Activated CD8-positive, alpha-beta T cell treated with anti-CD3 and anti-CD28 coated beads, Interleukin-2, amount 10 ng/mL, durations not matched to agents 7 days and 5 days (primary cell): ENCODE measurements at regions not wholly inside any gene's neighbourhood (a gene's known extent, or its start where the extent isn't known, plus 50 kb on each side); places are given as distances from the start of the nearest gene placed in this dataset.

Source experiments
- ATAC-seq: fragments of 150-1000 bp; cut with Tn5 transposase; one replicate; pipeline ENCODE4 v1.10.0; 2021; ENCODE audit warnings: moderate library complexity
- CTCF ChIA-PET: fragments of 350-600 bp; sonication (Branson Sonifier 250); formaldehyde crosslinking; loops from one replicate; lab custom pipeline; 2021; ENCODE audit warnings: antibody characterized with exemption; lab: Charles Lee
- POLR2A ChIA-PET: fragments of 350-600 bp; sonication (Branson Sonifier 250); formaldehyde crosslinking; loops from one replicate; lab custom pipeline; 2021; ENCODE audit warnings: antibody characterized with exemption; lab: Charles Lee
- DNase-seq: peaks from one replicate; pipeline ENCODE4 v3.0.0-alpha.2; 2020
- H3K27ac Mint-ChIP-seq: one replicate; pipeline ENCODE4 v1.8.0; 2021; ENCODE audit warnings: mild to moderate bottlenecking, mixed read lengths
- H3K27me3 Mint-ChIP-seq: one replicate; pipeline ENCODE4 v1.8.0; 2021; ENCODE audit warnings: low read depth, mixed read lengths
- H3K36me3 Mint-ChIP-seq: one replicate; pipeline ENCODE4 v1.8.0; 2021; ENCODE audit warnings: low read depth, mixed read lengths
- H3K4me1 Mint-ChIP-seq: one replicate; pipeline ENCODE4 v1.8.0; 2021; ENCODE audit warnings: low read depth, mixed read lengths
- H3K4me3 Mint-ChIP-seq: one replicate; pipeline ENCODE4 v1.8.0; 2021; ENCODE audit warnings: mild to moderate bottlenecking, mixed read lengths
- H3K9me3 Mint-ChIP-seq: one replicate; pipeline ENCODE4 v1.8.0; 2022; ENCODE audit warnings: mixed read lengths; ENCODE audit not compliant: insufficient read depth

DNA sequence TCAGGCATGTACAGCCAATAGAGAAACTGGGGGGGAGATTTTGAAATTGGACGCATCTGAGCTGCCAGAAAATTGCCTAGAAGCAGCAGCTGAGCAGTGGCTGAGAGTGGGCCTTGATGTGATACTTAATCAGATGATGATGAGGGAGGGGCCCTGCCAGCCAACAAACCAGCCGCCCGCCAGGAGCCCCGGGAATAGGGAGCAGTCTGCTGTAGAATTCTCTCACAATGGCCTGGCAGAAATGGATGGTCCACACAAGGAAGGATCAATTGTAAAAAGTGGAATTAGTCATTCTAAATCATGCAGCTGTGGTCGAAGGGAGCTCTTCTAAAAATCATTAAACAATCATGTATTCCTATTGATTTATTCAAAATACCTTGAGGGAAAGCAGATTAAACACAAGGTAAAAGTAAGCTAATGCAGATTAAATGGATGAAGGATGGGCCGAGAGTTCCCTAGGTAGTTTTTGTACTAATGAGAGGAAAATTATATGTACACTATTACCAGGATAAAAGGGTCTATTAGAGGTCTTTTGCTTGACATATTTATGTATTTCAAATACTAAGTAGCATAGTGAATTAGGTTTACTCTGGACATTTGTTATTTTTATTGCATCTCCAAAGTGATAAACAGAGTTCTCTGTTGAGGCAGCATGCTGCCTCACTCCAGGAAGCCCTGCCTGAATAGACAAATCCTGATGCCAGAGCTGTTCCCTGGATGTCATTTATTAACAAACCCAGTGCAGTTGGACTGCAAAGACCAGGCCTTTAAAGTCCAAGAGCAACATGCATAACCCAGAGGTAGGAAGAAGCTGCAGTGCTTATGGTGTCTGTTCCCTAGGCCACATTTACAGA lies 91.3 kb downstream of the NKX6-1 start:
- H3K4me3 Mint-ChIP-seq: no peak overlapping the region

DNA sequence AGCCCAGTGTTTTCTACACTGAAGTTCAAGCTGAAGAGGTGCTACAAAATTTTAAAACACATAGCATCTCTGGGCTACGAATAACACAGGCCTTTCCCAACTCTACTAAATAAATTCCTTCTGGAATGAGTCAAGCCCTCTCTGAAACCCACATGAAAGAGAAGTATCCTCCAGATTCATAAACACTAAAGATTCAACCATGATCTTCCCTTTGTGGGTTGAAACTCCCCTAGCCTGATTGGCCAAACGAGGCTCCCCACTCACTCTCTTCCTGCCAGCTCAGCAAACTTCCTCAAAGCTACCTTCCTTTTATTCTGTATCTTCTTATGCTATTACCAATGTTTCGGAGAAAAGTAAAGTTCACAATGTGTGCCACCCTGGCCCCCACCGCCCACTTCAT lies 95.4 kb downstream of the NKX6-1 start:
- ChIA-PET CTCF (no interaction called here), POLR2A (no interaction called here)
- DNase-seq (no peak), ATAC-seq (no peak)
- Mint-ChIP-seq H3K4me3 (no peak overlapping the region), H3K27me3 (no peaks in the 10 kb centered on the region), H3K36me3 (no peaks in the 10 kb centered on the region), H3K27ac (no peak overlapping the region), H3K9me3 (no peaks in the 10 kb centered on the region), H3K4me1 (no peaks in the 10 kb centered on the region)

More for the DNA sequence above, 91.3 kb downstream of the NKX6-1 start:
- no peaks in the 10 kb centered on the region for H3K4me1 Mint-ChIP-seq
- CTCF ChIA-PET: no interaction called here
- no peaks in the 10 kb centered on the region for H3K27me3 Mint-ChIP-seq
- no peak for ATAC-seq
- POLR2A ChIA-PET: no interaction called here
- no peaks in the 10 kb centered on the region for H3K36me3 Mint-ChIP-seq
- no peaks in the 10 kb centered on the region for H3K9me3 Mint-ChIP-seq
- H3K27ac Mint-ChIP-seq: no peak overlapping the region
- DNase-seq: no peak

DNA sequence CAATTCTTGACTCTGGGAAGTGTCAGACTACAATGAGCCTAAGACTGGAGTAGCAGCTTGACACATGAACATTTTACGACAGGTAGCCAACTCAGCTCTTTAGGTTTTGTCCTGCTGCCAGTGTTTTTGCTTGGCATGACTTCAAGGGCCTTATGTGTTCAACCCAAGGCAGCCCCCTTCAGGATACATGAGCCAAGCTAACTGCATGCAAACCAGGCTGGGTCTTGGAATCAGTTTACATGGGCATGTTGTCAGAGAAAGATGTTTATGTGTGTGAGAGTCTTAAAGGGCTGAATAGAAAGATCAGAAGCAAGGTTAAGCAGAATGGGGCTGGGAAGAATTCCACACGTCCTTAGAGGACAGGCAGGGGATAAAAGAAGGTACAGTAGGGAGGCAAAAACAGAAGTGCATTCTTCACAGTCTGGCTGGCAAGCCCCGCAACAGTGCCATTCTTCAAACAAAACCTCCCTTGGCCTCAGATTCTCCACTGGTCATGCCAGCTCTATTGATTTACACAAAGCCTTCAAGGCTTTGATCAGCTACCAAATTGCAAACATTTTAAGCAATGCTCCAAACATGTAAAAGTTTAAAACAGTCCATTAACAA lies 97.3 kb downstream of the NKX6-1 start:
- H3K4me3 Mint-ChIP-seq: no peak overlapping the region
- H3K36me3 Mint-ChIP-seq: no peaks in the 10 kb centered on the region
- no peaks in the 10 kb centered on the region for H3K4me1 Mint-ChIP-seq
- H3K9me3 Mint-ChIP-seq: no peaks in the 10 kb centered on the region
- no peak overlapping the region for H3K27ac Mint-ChIP-seq
- POLR2A ChIA-PET: no interaction called here
- DNase-seq: no peak
- no peaks in the 10 kb centered on the region for H3K27me3 Mint-ChIP-seq
- CTCF ChIA-PET: no interaction called here
- no peak for ATAC-seq

DNA sequence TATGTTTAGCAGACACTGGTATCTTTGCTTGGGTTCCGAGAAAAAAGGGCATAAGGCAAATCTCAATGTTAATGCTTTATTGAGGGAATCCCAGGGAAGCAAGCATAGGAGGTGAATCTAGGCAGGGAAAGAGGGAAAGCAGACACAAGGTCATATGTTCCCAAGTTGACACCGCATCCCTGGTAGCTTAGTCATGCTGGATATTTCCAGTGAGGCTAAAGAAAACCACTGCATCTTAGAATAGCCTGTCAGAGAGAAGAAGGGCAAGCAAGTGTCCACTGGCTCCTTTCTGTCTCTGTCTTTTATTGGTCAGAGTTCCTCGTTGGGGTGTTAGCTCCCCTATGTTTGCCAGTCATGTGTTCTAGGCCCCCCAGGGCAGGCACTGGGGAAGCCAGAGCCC lies 104.7 kb downstream of the NKX6-1 start:
- POLR2A ChIA-PET: no interaction called here
- ATAC-seq (no peak), DNase-seq (no peak)
- H3K27me3 Mint-ChIP-seq: no peaks in the 10 kb centered on the region
- no peaks in the 10 kb centered on the region for H3K9me3 Mint-ChIP-seq
- H3K4me1 Mint-ChIP-seq: no peaks in the 10 kb centered on the region
- CTCF ChIA-PET: no interaction called here
- H3K4me3 Mint-ChIP-seq: no peak overlapping the region
- H3K27ac Mint-ChIP-seq: no peak overlapping the region
- no peaks in the 10 kb centered on the region for H3K36me3 Mint-ChIP-seq

DNA sequence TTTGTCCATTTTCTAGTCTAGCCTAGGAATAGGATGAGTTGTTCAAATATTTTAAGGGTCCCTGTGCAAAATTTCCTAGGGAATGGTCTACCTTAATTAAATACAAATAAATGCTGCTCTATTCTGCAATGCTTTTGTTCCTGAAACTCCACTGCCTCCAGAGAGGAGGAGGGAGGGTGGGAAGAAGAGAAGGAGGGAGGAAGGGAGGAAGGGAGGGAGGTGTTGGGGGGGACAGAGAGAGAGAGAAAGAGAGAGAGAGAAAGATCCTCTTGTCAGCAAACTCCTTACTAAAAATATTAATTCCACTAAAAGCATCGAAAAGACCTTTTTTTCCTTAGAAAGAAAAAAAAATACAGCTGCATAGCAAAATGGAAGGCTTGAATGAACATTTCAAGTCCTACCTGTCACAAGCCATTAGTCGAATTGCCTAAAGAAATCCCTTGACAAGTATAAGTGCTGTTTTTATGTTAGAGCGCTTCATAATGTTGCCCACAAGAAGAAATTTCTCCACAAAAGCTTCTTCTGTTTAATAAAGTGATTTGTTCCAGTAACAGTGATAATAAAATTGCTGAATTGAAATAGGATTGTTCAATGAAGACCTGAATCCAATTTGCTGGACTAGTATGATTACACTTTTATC lies 106.0 kb downstream of the NKX6-1 start:
- Mint-ChIP-seq H3K36me3 (no peaks in the 10 kb centered on the region), H3K4me3 (no peak overlapping the region), H3K9me3 (peaks cover 2% of the 10 kb centered on the region), H3K4me1 (no peaks in the 10 kb centered on the region), H3K27me3 (no peaks in the 10 kb centered on the region), H3K27ac (no peak overlapping the region)
- ChIA-PET POLR2A (no interaction called here), CTCF (no interaction called here)
- DNase-seq (no peak), ATAC-seq (no peak)

DNA sequence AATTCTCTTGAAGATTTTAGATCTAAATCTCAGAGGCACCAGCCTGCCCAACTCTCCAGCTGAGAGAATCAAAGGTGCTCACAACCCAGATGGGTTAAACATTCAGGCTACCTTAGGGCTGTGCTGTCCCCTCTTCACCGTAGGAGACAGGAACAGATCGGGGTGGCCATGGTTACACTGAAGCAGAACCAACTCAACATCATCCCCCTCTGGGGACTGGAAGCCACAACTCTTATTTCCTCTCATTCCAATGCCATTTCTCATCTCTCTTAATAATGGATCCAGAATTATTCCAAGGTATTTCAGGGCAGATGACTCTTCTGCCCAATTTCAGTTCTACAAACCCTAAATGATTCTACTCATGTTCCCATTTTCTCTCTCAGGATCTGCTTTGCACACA lies 109.7 kb downstream of the NKX6-1 start:
- Mint-ChIP-seq H3K9me3 (peaks cover 2% of the 10 kb centered on the region), H3K27me3 (no peaks in the 10 kb centered on the region), H3K4me3 (no peak overlapping the region), H3K4me1 (no peaks in the 10 kb centered on the region), H3K27ac (no peak overlapping the region), H3K36me3 (no peaks in the 10 kb centered on the region)
- DNase-seq (no peak), ATAC-seq (no peak)
- POLR2A ChIA-PET: no interaction called here
- CTCF ChIA-PET: no interaction called here

DNA sequence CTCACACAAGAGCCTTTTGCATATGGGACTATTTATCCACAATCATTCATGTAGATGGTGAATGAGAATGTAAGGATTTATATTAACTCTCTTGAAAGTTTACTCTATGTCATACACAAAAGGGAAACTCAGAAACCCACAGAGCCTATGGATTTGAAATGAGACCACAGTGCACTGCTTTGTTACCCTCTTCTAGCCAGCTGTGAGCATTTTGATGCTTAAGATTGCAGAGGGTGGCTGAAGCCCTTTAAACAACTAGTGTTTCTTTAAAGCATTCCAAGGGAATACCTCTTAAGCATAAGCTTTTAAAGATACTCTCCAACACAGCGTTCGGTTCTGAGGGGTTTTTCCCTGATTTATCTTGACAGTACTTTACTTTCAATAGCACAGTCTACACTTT lies 113.9 kb downstream of the NKX6-1 start:
- ATAC-seq (no peak), DNase-seq (no peak)
- no peaks in the 10 kb centered on the region for H3K4me1 Mint-ChIP-seq
- peaks cover 2% of the 10 kb centered on the region for H3K9me3 Mint-ChIP-seq
- H3K27ac Mint-ChIP-seq: no peak overlapping the region
- H3K4me3 Mint-ChIP-seq: no peak overlapping the region
- POLR2A ChIA-PET: no interaction called here
- H3K36me3 Mint-ChIP-seq: no peaks in the 10 kb centered on the region
- no peaks in the 10 kb centered on the region for H3K27me3 Mint-ChIP-seq
- CTCF ChIA-PET: no interaction called here

DNA sequence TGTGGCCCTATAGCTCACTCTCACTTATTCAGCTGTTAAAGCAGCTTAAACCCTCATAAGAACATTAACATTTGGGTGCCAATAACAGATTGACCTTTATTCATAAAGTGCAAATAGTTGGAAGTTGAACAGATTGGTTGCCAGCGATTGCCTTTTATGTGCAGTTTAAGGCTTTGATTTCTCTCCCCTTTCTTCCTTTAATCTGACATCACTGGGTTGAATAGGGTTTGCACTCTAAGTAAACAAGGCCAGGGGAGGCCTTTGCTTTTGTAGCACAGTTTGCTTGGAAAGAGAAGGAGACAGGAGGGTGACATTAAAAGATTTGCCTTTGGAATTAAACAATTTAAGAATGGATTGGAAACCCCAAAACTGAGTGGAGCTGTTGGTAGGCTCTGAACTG lies 114.3 kb downstream of the NKX6-1 start:
- POLR2A ChIA-PET: no interaction called here
- no peaks in the 10 kb centered on the region for H3K4me1 Mint-ChIP-seq

DNA sequence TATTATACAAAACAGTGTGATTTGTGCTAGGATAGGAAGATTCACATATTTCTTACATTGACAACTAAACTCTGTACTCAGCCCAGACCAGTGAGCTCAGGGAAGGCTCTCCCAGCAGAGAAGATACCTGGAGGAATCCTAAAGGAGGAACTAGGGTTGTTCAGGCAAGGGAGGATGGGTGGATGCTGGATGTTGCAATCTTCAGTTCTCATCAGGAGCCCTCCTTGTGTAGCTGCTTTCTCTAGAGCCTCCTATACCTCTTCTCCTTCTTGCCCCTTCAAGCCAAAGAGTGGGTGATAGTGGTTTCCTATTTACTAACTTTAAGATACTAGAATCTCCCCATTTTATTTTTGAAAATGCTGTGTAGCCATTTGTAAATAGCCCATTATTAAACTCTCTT lies 117.3 kb downstream of the NKX6-1 start:
- H3K36me3 Mint-ChIP-seq: no peaks in the 10 kb centered on the region
- H3K27ac Mint-ChIP-seq: no peak overlapping the region
- H3K9me3 Mint-ChIP-seq: no peaks in the 10 kb centered on the region
- ATAC-seq: no peak
- peaks cover 10% of the 10 kb centered on the region for H3K27me3 Mint-ChIP-seq
- ChIA-PET POLR2A (no interaction called here), CTCF (no interaction called here)
- no peak for DNase-seq
- no peaks in the 10 kb centered on the region for H3K4me1 Mint-ChIP-seq
- H3K4me3 Mint-ChIP-seq: no peak overlapping the region

More for the DNA sequence above, 114.3 kb downstream of the NKX6-1 start:
- Mint-ChIP-seq H3K27ac (no peak overlapping the region), H3K36me3 (no peaks in the 10 kb centered on the region), H3K27me3 (no peaks in the 10 kb centered on the region), H3K9me3 (peaks cover 2% of the 10 kb centered on the region), H3K4me3 (no peak overlapping the region)
- CTCF ChIA-PET: no interaction called here
- ATAC-seq (no peak), DNase-seq (no peak)

DNA sequence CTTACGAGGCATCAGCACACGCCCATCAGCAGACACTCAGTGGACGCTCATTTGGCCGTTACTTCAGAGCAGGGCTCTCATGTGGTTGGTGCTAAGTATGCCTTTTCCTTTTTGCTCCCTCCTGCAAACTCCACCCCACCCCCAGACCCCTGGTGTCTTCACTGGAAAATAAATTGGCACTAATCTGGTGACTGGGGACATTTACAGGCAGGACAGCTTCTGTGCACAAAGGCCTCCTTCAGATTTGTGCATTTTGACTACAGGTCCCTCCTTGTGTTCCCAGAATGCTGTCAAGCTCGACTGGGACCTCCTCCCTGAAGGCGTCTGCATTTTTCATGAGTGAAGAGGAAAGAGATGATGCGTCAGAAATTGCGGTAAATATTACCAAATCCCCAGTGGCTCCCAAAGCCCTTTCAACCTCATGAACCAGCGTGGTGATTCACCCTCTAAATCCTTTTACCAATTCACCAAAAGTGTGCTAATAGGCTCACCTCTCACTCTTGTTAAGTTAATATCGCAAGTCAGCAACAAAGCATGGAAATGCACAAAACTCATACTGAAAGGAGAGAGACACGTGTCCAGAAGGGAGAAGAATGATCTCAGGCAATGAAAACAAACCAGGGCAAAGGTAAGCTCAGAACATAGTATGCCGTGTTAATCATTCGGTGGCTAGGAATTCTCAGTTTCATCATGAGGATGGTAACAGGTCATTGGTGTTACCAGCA lies 119.0 kb downstream of the NKX6-1 start:
- no peaks in the 10 kb centered on the region for H3K9me3 Mint-ChIP-seq
- no peak for ATAC-seq
- H3K27me3 Mint-ChIP-seq: peaks cover 10% of the 10 kb centered on the region
- H3K4me3 Mint-ChIP-seq: no peak overlapping the region
- POLR2A ChIA-PET: no interaction called here
- DNase-seq: no peak
- CTCF ChIA-PET: no interaction called here
- no peak overlapping the region for H3K27ac Mint-ChIP-seq
- no peaks in the 10 kb centered on the region for H3K4me1 Mint-ChIP-seq
- H3K36me3 Mint-ChIP-seq: no peaks in the 10 kb centered on the region

DNA sequence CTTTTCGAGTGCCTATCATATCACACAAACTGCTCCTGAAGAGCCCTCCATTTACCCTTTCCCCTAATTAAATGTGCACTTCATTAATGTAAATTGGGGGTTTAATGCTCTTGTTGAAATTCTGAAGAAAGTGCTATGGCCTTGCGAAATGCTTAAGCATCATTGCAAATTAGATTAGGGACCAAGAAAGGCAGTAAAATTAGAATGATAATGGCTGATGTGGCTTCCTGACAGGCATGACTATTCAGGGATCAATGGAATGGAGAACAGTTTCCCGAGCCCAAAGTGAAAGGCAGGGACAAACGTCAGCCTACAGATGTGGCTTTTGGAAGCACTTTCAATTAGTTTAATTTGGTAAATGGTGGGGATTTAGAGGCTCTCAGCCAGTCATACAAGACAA lies 120.1 kb downstream of the NKX6-1 start:
- POLR2A ChIA-PET: no interaction called here
- Mint-ChIP-seq H3K27me3 (peaks cover 10% of the 10 kb centered on the region), H3K9me3 (no peaks in the 10 kb centered on the region)

DNA sequence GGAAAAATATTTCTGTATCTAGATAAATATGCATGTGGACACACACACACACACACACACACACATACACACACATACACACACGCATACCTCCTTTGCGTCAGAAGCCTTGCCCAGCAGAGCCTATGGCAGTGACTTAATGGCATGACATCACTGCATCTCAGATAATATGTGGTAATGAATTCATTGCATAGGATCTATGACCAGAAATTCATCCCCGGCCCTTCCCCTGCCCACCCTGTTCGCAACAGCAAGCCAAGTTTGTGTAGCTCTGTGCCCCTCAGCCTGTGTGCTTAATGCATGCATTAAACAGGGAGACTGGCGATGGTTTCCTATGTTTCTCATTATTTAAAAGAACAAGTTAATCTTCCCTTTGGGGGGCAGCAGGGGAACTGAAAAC lies 120.7 kb downstream of the NKX6-1 start:
- Mint-ChIP-seq H3K27me3 (peaks cover 10% of the 10 kb centered on the region), H3K36me3 (no peaks in the 10 kb centered on the region), H3K9me3 (no peaks in the 10 kb centered on the region), H3K27ac (no peak overlapping the region), H3K4me1 (no peaks in the 10 kb centered on the region), H3K4me3 (no peak overlapping the region)
- ChIA-PET CTCF (no interaction called here), POLR2A (no interaction called here)
- no peak for DNase-seq
- ATAC-seq: no peak

More for the DNA sequence above, 120.1 kb downstream of the NKX6-1 start:
- ATAC-seq (no peak), DNase-seq (no peak)
- Mint-ChIP-seq H3K4me3 (no peak overlapping the region), H3K36me3 (no peaks in the 10 kb centered on the region), H3K27ac (no peak overlapping the region), H3K4me1 (no peaks in the 10 kb centered on the region)
- CTCF ChIA-PET: no interaction called here
